Prostate gland (tissue), 2 donors: ENCODE measurements at regions not wholly inside any gene's neighbourhood (a gene's known extent, or its start where the extent isn't known, plus 50 kb on each side); places are given as distances from the start of the nearest gene placed in this dataset.

ENCODE experiments used
- DNase-seq: peaks from one replicate; pipeline ENCODE4 v3.0.0-alpha.2; 2019; ENCODE audit warnings: low spot score
- H3K27ac ChIP-seq, 2 donors: fragments of 200-600 bp; sonication (generic); 2 replicates each; pipeline ENCODE4 v1.5.1; 2017 to 2019
- H3K27me3 ChIP-seq: fragments of 200-600 bp; sonication (generic); replicated peaks from 2 replicates; pipeline ENCODE4 v1.5.1; 2019; ENCODE audit not compliant: insufficient read depth
- H3K36me3 ChIP-seq, 2 donors: fragments of 200-600 bp; sonication (generic); 1 replicate in 1 of 2; 2 replicates in 1 of 2; pipeline versions ENCODE4 v1.5.1 to v1.8.1; 2017 to 2019
- H3K4me1 ChIP-seq: fragments of 200-600 bp; sonication (generic); replicated peaks from 2 replicates; pipeline ENCODE4 v1.5.1; 2019
- H3K4me3 ChIP-seq, 2 donors: fragments of 200-600 bp; sonication (generic); 2 replicates each; pipeline ENCODE4 v1.5.1; 2017 to 2019
- H3K9me3 ChIP-seq: fragments of 200-600 bp; sonication (generic); 2 replicates; pipeline ENCODE4 v1.5.1; 2017
- CTCF ChIP-seq, 4 experiments: fragments of 200-600 bp in 2 of 4; fragments of 450-650 bp in 2 of 4; sonication (generic) in 2 of 4; IDR thresholded peaks; 1 replicate in 3 of 4; 2 replicates in 1 of 4; pipeline ENCODE4 v1.5.1; 2016 to 2019; ENCODE audit warnings: antibody characterized with exemption in 4 of 4, mild to moderate bottlenecking in 2 of 4, moderate library complexity in 2 of 4
- POLR2A ChIP-seq: fragments of 450-650 bp; IDR thresholded peaks from one replicate; pipeline ENCODE4 v1.6.1; 2016; ENCODE audit warnings: antibody characterized with exemption, mild to moderate bottlenecking
- POLR2AphosphoS5 ChIP-seq: sonication (generic); formaldehyde crosslinking; IDR thresholded peaks from one replicate; pipeline ENCODE4 v1.6.1; 2017; ENCODE audit warnings: antibody characterized with exemption
- WGBS: methylation state at CpG from one replicate; pipeline ENCODE4 v1.1.5; 2018; 5-methylcytosine and 5-hydroxymethylcytosine counted together
- intact Hi-C: fragments of 100-400 bp; cut with DNase I; formaldehyde crosslinking; loops from one replicate; pipeline ENCODE4 v1.14.2; 2022

- H3K36me3 ChIP-seq = no peaks in the 10 kb centered on the region
- no peaks in the 10 kb centered on the region for H3K4me1 ChIP-seq
- WGBS = 94% methylated on average over 36 of the region's 36 CpGs
- H3K27ac ChIP-seq = no peak overlapping the region
- intact Hi-C loops = no loop called here
- TF ChIP-seq POLR2A = no peak
- no peak for TF ChIP-seq CTCF (IDR thresholded peaks at IDR 0.05)
- no peak for TF ChIP-seq POLR2AphosphoS5
- H3K4me3 ChIP-seq = no peak overlapping the region
- no peaks in the 10 kb centered on the region for H3K27me3 ChIP-seq
- no peaks in the 10 kb centered on the region for H3K9me3 ChIP-seq
- DNase-seq = no peak
Measured at GRCh38 chr9:79193501-79194223, 378.1 kb upstream of the TLE4 start.

GRCh38 chr9:79195879-79196278, 375.9 kb upstream of the TLE4 start:
- H3K9me3 ChIP-seq = no peaks in the 10 kb centered on the region
- intact Hi-C loops = no loop called here
- no peaks in the 10 kb centered on the region for H3K4me1 ChIP-seq
- no peak for DNase-seq
- H3K36me3 ChIP-seq = no peaks in the 10 kb centered on the region
- no peaks in the 10 kb centered on the region for H3K27me3 ChIP-seq
- H3K4me3 ChIP-seq = no peak overlapping the region
- no peak overlapping the region for H3K27ac ChIP-seq
- TF ChIP-seq CTCF (IDR thresholded peaks at IDR 0.05) = no peak
- TF ChIP-seq POLR2AphosphoS5 = no peak
- TF ChIP-seq POLR2A = no peak

GRCh38 chr9:79196606-79197005, 375.2 kb upstream of the TLE4 start:
- Histone ChIP-seq H3K27me3 (no peaks in the 10 kb centered on the region), H3K27ac (no peak overlapping the region), H3K4me1 (no peaks in the 10 kb centered on the region), H3K9me3 (no peaks in the 10 kb centered on the region), H3K36me3 (no peaks in the 10 kb centered on the region), H3K4me3 (no peak overlapping the region)
- intact Hi-C loops = no loop called here
- TF ChIP-seq CTCF (IDR thresholded peaks at IDR 0.05) (no peak), POLR2AphosphoS5 (no peak), POLR2A (no peak)
- DNase-seq = no peak
- 47% methylated on average over 1 of the region's 1 CpG for whole genome bisulfite sequencing

- no peaks in the 10 kb centered on the region for H3K27me3 ChIP-seq
- WGBS = 68% methylated on average over 1 of the region's 1 CpG
- TF ChIP-seq POLR2A (no peak), POLR2AphosphoS5 (no peak), CTCF (IDR thresholded peaks at IDR 0.05) (no peak)
- H3K9me3 ChIP-seq = no peaks in the 10 kb centered on the region
- H3K27ac ChIP-seq = no peak overlapping the region
- H3K4me1 ChIP-seq = no peaks in the 10 kb centered on the region
- DNase-seq = no peak
- intact Hi-C loops = no loop called here
- no peaks in the 10 kb centered on the region for H3K36me3 ChIP-seq
- H3K4me3 ChIP-seq = no peak overlapping the region
Measured at GRCh38 chr9:79200336-79200735, 371.4 kb upstream of the TLE4 start.

- TF ChIP-seq POLR2A = no peak
- no peak for TF ChIP-seq CTCF (IDR thresholded peaks at IDR 0.05)
- TF ChIP-seq POLR2AphosphoS5 = no peak
- no peaks in the 10 kb centered on the region for H3K27me3 ChIP-seq
- WGBS = 59% methylated on average over 2 of the region's 2 CpGs
Measured at GRCh38 chr9:79201636-79202035, 370.1 kb upstream of the TLE4 start.

More at GRCh38 chr9:79201636-79202035, 370.1 kb upstream of the TLE4 start:
- no peaks in the 10 kb centered on the region for H3K36me3 ChIP-seq
- DNase-seq = no peak
- no peak overlapping the region for H3K4me3 ChIP-seq
- H3K9me3 ChIP-seq = no peaks in the 10 kb centered on the region
- no peak overlapping the region for H3K27ac ChIP-seq
- intact Hi-C loops = no loop called here
- H3K4me1 ChIP-seq = no peaks in the 10 kb centered on the region
